AG20443 (cell line): ENCODE measurements at regions not wholly inside any gene's neighbourhood (a gene's known extent, or its start where the extent isn't known, plus 50 kb on each side); places are given as distances from the start of the nearest gene placed in this dataset.

Experiments used
- DNase-seq: peaks from one replicate; pipeline ENCODE4 v3.0.0; 2012; ENCODE audit warnings: low spot score, mixed read lengths

- DNase-seq, result no peak
These were observed 1276.5 kb upstream of the MIR17HG start for GRCh38 chr13:90070837-90071525.

GRCh38 chr13:90084684-90085290, 1262.7 kb upstream of the MIR17HG start:
- peak; percentile 18 for DNase-seq

- no peak for DNase-seq
These were observed 1258.4 kb upstream of the MIR17HG start for GRCh38 chr13:90089051-90089450.

GRCh38 chr13:90091611-90092010, 1255.9 kb upstream of the MIR17HG start:
- no peak for DNase-seq

GRCh38 chr13:90094357-90094756, 1253.1 kb upstream of the MIR17HG start:
- no peak for DNase-seq

GRCh38 chr13:90098577-90098976, 1248.9 kb upstream of the MIR17HG start:
- DNase-seq, result no peak

GRCh38 chr13:90099847-90100246, 1247.6 kb upstream of the MIR17HG start:
- DNase-seq, result no peak

GRCh38 chr13:90103099-90103784, 1244.2 kb upstream of the MIR17HG start:
- DNase-seq, result no peak

GRCh38 chr13:90104764-90105163, 1242.7 kb upstream of the MIR17HG start:
- no peak for DNase-seq

GRCh38 chr13:90105276-90105675, 1242.2 kb upstream of the MIR17HG start:
- DNase-seq, result peak; percentile 58

GRCh38 chr13:90105849-90106496, 1241.5 kb upstream of the MIR17HG start:
- peak; percentile 48 for DNase-seq

GRCh38 chr13:90107661-90108060, 1239.8 kb upstream of the MIR17HG start:
- no peak for DNase-seq

- peak; percentile 12 for DNase-seq
These were observed 1238.9 kb upstream of the MIR17HG start for GRCh38 chr13:90108547-90108946.

GRCh38 chr13:90116121-90116520, 1231.4 kb upstream of the MIR17HG start:
- DNase-seq, result no peak

GRCh38 chr13:90118467-90119071, 1228.9 kb upstream of the MIR17HG start:
- no peak for DNase-seq

GRCh38 chr13:90120026-90120425, 1227.5 kb upstream of the MIR17HG start:
- DNase-seq, result no peak

GRCh38 chr13:90121784-90122183, 1225.7 kb upstream of the MIR17HG start:
- DNase-seq, result no peak

GRCh38 chr13:90122531-90122930, 1225.0 kb upstream of the MIR17HG start:
- DNase-seq, result no peak

- DNase-seq, result no peak
These were observed 1211.9 kb upstream of the MIR17HG start for GRCh38 chr13:90135558-90135957.

GRCh38 chr13:90142251-90142650, 1205.2 kb upstream of the MIR17HG start:
- no peak for DNase-seq

- no peak for DNase-seq
These were observed 1193.1 kb upstream of the MIR17HG start for GRCh38 chr13:90154311-90154960.

GRCh38 chr13:90156390-90156789, 1191.1 kb upstream of the MIR17HG start:
- DNase-seq, result no peak
